NCI-H345 treated with DMSO at 0.1 percent for 48 hours (cell line): ENCODE measurements at regions not wholly inside any gene's neighbourhood (a gene's known extent, or its start where the extent isn't known, plus 50 kb on each side); places are given as distances from the start of the nearest gene placed in this dataset.
"Not testable (repeated sequence)": the region's sequence is repeated elsewhere in the genome, so short reads cannot be mapped to it uniquely, and the experiment has no call there.

ENCODE experiments used
- DNase-seq: peaks from one replicate; lab custom pipeline; 2025; ENCODE audit not compliant: unreplicated experiment; lab: John Stamatoyannopoulos, UW

DNA sequence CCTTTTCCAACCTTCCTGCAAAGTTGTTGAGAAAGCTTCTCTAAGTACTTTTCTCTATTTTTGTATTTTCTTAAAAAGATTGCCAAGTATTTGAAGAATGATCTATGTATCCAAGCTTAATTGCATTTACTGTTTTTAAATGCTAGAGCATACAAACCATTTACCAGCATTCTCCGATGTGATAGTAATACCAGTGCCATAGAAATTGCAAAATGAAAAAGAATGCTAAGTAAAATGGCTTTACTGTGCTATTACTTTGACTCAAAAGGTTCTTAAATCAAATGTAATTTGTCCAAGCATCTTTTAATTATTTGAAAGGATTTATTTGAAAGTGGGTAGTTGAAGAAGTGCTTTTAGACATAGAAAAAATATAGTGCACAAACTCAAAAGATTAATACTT lies 1183.2 kb downstream of the RAPGEF2 start:
- no peak for DNase-seq

DNA sequence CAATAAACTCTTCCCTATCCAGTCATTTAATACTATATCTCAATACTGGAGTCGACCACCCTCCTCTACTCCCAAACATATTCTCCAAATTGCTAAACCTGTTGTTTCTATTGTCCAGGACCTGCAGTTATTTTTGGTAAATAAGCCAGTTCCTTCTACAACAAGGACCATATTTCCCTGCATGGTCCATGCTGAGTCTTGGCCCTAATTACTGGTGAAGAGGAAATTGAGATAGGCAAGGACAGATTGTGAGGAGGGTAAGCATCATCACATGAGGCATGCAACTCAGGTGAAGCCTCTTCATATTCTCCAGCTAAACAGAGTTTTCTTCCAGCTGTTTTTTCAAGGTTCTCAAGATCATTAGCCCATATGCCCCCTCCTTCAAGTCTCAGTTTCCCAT lies 1193.6 kb downstream of the RAPGEF2 start:
- no peak for DNase-seq

- no peak for DNase-seq
These were observed 1196.3 kb downstream of the RAPGEF2 start for GRCh38 chr4:160299177-160299576.

DNA sequence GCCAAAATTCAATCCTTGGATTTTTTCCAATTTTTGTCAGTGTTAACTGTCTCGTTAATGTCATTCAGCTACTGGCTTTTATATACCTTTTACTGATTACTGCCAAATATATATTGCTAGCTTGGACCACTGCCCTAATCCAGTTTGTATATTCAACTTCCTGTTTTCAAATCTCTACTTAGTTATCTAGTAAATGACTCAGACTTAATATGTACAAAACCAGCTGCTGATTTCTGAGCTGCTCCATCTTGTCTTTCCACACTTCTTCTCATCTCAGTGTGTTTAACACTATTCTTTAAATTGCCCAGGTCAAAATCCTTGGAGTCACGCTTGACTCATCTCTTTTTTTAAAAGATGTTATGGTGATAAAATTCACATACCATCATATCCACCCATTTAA lies 1196.7 kb downstream of the RAPGEF2 start:
- DNase-seq: no peak

- no peak for DNase-seq
These were observed 1213.2 kb downstream of the RAPGEF2 start for GRCh38 chr4:160316036-160316435.

- DNase-seq: no peak
These were observed 1215.8 kb downstream of the RAPGEF2 start for GRCh38 chr4:160318567-160319220.

- DNase-seq: no peak
These were observed 1216.5 kb downstream of the RAPGEF2 start for GRCh38 chr4:160319221-160319867.

DNA sequence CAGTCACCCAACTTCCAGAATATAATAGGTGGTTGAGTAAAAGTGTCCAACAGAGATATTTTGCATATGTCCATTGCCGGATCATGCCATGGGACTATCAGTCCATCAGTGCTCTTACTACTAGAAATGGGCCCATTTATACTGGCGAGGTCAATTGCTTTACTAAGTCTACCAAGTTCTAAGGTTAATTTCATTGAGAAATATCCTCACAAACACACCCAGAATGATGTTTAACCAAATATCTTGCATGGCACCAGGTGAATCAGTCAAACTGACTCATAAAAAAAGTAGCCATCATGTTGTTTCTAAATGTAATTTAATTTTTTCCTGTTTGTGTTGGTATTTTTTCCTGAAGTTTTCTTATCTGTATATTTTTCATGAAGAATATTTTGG lies 1217.0 kb downstream of the RAPGEF2 start:
- DNase-seq: no peak

- no peak for DNase-seq
These were observed 1223.2 kb downstream of the RAPGEF2 start for GRCh38 chr4:160326110-160326509.

GRCh38 chr4:160347197-160347596 lies 1244.3 kb downstream of the RAPGEF2 start:
- DNase-seq: no peak

DNA sequence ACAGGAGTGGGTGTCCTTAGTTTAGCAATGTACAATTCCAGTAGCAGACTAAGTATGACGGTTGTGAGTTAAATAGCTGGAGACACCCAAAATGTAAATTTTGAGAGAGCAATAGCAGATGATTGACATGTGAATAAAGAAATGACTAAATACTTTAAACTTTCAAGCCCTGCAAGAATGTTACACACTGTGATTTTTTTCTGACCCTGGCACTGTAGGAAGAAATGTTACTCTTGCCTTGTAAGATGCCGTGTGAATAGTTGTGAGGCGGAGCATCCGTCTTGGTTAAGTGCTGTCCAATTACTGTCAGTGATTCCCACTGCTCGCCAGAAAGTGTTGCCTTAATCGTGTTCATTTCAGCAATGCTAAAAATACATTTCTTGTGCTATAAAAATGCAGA lies 1248.1 kb downstream of the RAPGEF2 start:
- DNase-seq: no peak

GRCh38 chr4:160352637-160353036 lies 1249.8 kb downstream of the RAPGEF2 start:
- no peak for DNase-seq

- DNase-seq: no peak
These were observed 1250.7 kb downstream of the RAPGEF2 start for GRCh38 chr4:160353548-160353947.

DNA sequence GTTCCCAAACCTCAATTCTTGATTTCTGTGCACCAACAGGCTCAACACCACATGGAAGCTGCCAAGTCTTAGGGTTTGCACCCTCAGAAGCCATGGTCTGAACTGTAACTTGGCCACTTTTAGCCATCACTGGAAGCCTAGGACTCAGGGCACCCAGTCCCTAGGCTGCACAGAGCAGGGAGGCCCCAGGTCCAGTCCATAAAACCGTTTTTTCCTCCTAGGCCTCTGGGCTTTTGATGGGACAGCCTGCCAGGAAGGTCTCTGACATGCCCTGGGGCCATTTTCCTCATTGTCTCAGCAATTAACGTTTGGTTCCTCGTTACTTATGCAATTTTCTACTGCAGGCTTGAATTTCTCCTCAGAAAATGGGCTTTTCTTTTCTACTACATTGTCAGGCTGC lies 1259.6 kb downstream of the RAPGEF2 start:
- no peak for DNase-seq

- no peak for DNase-seq
These were observed 1261.3 kb downstream of the RAPGEF2 start for GRCh38 chr4:160364217-160364616.

DNA sequence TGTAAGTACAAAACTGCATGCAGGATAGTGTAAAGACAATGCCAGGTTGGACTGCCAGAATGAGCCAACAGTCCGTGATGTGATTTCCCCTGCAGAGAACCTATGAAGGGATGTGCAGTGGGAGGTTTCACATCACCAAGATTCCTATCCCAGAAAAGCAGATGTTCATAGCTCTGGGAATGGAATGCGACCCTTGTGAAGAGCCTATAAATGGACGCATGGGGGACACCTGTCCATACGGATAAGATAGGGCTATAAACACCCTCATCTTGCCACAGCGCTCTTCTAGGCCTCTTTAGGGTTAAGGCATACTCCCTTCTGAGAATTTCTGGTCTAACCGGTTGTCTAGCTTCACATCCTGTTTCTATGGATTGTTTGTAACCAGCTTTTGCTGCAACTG lies 1261.8 kb downstream of the RAPGEF2 start:
- DNase-seq: not testable (repeated sequence)

DNA sequence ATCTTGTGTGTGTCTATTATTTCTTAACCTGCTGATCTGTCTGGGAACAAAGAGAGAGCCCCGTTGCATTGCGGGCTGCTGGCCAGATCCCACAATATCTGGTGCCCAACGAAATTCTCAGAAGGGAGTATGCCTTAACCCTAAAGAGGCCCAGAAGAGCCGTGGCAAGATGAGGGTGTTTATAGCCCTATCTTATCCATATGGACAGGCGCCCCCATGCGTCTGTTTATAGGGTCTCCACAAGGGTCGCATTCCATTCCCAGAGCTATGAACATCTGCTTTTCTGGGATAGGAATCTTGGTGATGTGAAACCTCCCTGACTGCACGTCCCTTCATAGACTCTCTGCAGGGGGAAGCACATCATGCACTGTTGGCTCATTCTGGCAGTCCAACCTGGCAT lies 1262.5 kb downstream of the RAPGEF2 start:
- DNase-seq: not testable (repeated sequence)

DNA sequence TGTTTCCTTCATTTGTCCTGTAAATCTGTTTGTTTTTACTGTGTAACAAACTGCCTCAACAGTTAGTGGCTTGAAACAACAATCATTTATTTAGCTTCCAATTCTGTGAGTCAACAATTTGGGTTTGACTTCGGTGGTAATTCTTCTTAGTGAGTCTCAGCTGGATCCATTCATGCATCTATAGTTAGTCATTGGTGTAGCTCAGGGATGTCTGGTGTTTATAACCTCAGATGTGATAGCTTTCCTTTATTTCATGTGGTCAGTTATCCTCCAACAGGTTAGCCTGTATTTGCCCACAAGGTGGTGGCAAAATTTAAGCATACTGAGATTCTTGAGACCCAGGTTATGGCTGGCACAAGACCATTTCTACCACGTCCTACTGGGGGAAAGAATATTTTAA lies 1267.2 kb downstream of the RAPGEF2 start:
- no peak for DNase-seq

DNA sequence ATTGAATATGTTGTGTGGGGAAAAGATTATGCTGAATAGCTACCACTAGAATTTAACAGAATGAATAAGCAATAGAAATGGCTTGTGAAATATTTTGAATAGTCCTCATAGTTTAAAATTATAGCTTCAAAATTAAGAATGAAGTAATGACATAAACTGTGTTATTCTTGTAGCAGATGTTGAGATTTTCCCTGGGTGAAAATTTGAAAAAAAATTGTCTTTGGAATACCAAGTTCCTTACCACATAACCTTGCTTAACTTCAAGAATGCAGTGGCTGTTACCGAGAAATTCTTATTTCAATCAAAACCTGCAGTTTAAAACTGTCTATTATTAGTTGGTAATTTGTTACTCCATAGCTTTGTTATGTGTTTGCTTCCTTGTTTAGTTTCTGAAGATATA lies 1268.6 kb downstream of the RAPGEF2 start:
- no peak for DNase-seq

DNA sequence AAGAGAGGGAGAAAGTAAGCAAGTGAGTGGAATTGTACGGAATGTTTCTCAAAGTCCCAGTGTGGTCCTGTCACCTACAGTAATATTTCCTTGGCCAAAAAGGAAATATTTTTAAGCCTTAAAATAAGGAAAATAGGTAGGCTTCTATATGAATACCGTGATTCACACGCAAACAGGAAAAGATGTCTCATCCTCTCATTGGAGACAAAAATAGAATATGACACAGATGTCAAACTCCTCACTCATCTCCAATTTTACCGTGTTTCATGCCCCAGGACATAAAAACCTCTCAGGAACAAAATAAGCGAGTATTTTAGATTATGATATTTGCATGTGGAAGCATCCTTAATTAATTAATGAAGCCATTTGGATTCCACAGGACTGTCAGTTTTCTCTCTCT lies 1269.5 kb downstream of the RAPGEF2 start:
- DNase-seq: no peak

DNA sequence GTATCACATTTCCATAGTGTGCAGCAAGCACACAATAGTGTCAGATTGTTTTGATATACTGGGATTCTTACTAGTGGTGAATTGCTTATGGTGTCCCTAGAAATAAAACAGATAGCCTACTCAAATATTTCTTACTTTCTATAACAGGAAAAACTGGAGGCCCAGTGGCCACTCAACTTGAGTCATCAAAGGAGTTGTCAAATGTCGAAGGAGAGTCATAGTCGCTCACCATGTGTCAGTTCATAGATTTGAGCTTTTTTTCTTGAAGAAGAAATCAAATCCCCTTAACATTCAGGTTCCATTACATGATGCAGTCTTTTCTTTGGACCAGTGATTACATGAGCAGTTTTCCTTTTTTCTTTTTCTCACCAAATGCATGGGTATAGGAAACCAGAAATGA lies 1271.0 kb downstream of the RAPGEF2 start:
- no peak for DNase-seq

DNA sequence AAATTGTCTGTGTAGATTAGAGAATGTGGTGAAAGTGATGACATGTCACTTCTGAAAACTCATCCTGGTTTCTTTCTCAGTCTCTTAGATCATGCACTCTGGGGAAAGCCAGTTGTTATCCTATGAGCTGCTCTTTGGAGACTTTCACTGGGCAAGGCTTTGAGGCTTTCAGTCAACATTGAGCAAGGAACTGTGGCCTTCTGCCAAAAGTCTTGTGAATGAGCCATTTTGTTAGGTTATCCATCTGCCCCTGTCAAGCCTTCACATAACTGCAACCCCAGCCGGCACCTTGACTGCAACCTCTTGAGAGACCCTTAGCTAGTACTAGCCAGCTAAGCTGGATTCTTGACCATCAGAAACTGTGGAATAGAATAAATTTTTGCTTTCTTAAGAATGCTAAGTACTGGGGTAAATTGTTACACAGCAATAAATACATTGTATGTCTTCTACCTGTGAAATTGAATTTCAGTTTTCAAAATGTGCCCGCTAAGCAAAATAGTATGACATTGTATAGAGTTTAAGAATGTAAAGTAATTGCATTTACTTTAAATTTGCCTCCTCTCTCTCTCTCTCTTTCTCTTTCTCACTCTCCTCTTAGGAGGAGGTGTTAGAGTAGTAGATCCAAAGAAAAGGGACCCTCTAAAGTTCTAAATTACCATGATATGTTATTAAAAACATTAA lies 1273.0 kb downstream of the RAPGEF2 start:
- no peak for DNase-seq
